KMS-11 (cell line): ENCODE measurements at regions not wholly inside any gene's neighbourhood (a gene's known extent, or its start where the extent isn't known, plus 50 kb on each side); places are given as distances from the start of the nearest gene placed in this dataset.

Source experiments
- H2AFZ ChIP-seq: fragments of 200-600 bp; sonication (generic); 2 replicates; pipeline ENCODE4 v1.6.1; 2016; ENCODE audit warnings: antibody characterized with exemption, mixed run types, low read depth
- H3K27ac ChIP-seq: fragments of 200-600 bp; sonication (generic); 2 replicates; pipeline ENCODE4 v1.6.1; 2016; ENCODE audit warnings: mild to moderate bottlenecking, mixed run types
- H3K27me3 ChIP-seq: fragments of 200-600 bp; sonication (generic); 2 replicates; pipeline ENCODE4 v1.6.1; 2017; ENCODE audit warnings: mild to moderate bottlenecking, low read depth, mixed run types, moderate library complexity; ENCODE audit not compliant: insufficient read depth
- H3K36me3 ChIP-seq: fragments of 200-600 bp; sonication (generic); 2 replicates; pipeline ENCODE4 v1.6.1; 2017; ENCODE audit warnings: mild to moderate bottlenecking, mixed run types; ENCODE audit not compliant: insufficient read depth
- H3K4me1 ChIP-seq: fragments of 200-600 bp; sonication (generic); 2 replicates; pipeline ENCODE4 v1.6.1; 2016; ENCODE audit warnings: mild to moderate bottlenecking, low read depth, mixed run types; ENCODE audit not compliant: poor library complexity, severe bottlenecking
- H3K4me2 ChIP-seq: fragments of 200-600 bp; sonication (generic); 2 replicates; pipeline ENCODE4 v1.7.0; 2016; ENCODE audit warnings: mild to moderate bottlenecking, mixed run types
- H3K4me3 ChIP-seq: fragments of 200-600 bp; sonication (generic); IDR thresholded peaks from 2 replicates; pipeline ENCODE4 v1.6.1; 2017; ENCODE audit warnings: low read depth, low read length, mixed read lengths; ENCODE audit not compliant: insufficient read depth
- H3K79me2 ChIP-seq: fragments of 200-600 bp; sonication (generic); 2 replicates; pipeline ENCODE4 v1.6.1; 2016; ENCODE audit warnings: low read depth, mixed run types; ENCODE audit not compliant: insufficient read depth
- H3K9ac ChIP-seq: fragments of 200-600 bp; sonication (generic); 2 replicates; pipeline ENCODE4 v1.6.1; 2016; ENCODE audit warnings: mild to moderate bottlenecking, mixed run types
- H4K20me1 ChIP-seq: fragments of 200-600 bp; sonication (generic); 2 replicates; pipeline ENCODE4 v1.6.1; 2016; ENCODE audit warnings: mild to moderate bottlenecking, mixed run types; ENCODE audit not compliant: insufficient read depth
- TF ChIP-seq, protein P1 (sequence below): fragments of 200-600 bp; sonication (generic); conservative IDR thresholded peaks from 2 replicates; pipeline ENCODE4 v1.6.1; 2017; ENCODE audit warnings: low read depth, mild to moderate bottlenecking, antibody characterized with exemption, low read length, moderate library complexity, mixed read lengths

DNA sequence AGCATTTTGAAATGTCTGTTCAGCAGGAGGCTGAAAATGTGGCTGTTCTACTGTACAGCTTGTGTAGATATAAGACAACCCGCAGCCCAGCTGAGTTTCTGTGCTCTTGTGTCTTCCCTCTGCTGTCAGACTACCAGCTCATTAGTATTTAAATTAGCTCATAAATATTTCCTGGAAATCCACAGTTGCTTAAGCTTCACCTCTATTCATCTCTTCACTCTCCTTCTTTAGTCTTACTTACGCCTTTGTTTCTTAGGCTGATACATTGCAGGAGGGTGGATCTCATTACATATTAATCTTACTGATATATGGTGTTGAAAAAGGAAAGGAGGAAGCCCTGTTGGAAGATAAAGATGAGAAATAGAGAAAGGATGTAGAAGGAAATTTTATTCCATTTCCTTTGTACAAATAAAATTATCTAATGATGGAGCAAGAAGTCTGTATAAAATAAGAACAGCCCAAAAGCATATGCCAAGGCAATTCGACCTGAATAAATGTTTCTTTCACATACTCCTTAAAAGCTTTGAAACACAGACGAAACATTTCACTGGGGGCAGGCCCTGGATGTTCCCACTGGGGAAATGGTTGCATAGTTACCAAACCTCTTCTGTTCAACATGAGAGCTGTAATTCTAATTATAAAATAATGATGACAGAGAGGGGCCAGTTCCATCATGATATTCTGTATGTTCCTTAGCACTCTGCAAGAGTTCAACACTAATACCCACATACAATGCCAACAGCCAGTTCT is 111.8 kb upstream of the APC start:
- Histone ChIP-seq H3K36me3 (no peaks in the 10 kb centered on the region), H3K27ac (no peak overlapping the region), H3K79me2 (no peaks in the 10 kb centered on the region), H2AFZ (no peak overlapping the region), H3K9ac (no peak overlapping the region), H3K4me3 (no peak overlapping the region), H3K27me3 (no peaks in the 10 kb centered on the region), H3K4me2 (no peak overlapping the region), H3K4me1 (peaks cover 18% of the 10 kb centered on the region), H4K20me1 (no peaks in the 10 kb centered on the region)
- TF ChIP-seq, protein P1, sequence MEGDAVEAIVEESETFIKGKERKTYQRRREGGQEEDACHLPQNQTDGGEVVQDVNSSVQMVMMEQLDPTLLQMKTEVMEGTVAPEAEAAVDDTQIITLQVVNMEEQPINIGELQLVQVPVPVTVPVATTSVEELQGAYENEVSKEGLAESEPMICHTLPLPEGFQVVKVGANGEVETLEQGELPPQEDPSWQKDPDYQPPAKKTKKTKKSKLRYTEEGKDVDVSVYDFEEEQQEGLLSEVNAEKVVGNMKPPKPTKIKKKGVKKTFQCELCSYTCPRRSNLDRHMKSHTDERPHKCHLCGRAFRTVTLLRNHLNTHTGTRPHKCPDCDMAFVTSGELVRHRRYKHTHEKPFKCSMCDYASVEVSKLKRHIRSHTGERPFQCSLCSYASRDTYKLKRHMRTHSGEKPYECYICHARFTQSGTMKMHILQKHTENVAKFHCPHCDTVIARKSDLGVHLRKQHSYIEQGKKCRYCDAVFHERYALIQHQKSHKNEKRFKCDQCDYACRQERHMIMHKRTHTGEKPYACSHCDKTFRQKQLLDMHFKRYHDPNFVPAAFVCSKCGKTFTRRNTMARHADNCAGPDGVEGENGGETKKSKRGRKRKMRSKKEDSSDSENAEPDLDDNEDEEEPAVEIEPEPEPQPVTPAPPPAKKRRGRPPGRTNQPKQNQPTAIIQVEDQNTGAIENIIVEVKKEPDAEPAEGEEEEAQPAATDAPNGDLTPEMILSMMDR: no peak

DNA sequence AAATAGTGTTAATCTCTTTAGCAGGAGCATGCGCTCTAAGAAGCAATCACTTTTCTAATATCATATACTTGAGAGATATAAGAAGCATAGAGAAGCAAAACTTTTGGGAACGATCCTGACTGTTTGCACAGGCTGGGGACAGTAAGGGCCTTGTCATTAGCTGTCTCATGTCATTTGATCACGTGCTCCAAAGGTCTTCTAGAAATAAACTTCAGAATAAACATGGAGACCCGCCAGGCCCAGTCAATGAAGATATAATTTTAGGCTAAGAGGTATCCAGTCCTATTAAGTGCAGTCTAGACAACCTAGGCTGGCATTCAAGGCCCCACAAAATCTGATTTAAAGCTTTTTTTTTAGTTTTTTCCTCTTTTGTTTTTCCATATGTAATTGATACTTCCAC is 111.0 kb upstream of the APC start:
- Histone ChIP-seq H3K4me2 (no peak overlapping the region), H3K27ac (no peak overlapping the region), H3K27me3 (no peaks in the 10 kb centered on the region), H3K4me3 (no peak overlapping the region), H3K36me3 (no peaks in the 10 kb centered on the region), H3K79me2 (no peaks in the 10 kb centered on the region), H3K9ac (no peak overlapping the region), H2AFZ (no peak overlapping the region), H4K20me1 (no peaks in the 10 kb centered on the region), H3K4me1 (peaks cover 18% of the 10 kb centered on the region)
- TF ChIP-seq, protein P1: no peak

DNA sequence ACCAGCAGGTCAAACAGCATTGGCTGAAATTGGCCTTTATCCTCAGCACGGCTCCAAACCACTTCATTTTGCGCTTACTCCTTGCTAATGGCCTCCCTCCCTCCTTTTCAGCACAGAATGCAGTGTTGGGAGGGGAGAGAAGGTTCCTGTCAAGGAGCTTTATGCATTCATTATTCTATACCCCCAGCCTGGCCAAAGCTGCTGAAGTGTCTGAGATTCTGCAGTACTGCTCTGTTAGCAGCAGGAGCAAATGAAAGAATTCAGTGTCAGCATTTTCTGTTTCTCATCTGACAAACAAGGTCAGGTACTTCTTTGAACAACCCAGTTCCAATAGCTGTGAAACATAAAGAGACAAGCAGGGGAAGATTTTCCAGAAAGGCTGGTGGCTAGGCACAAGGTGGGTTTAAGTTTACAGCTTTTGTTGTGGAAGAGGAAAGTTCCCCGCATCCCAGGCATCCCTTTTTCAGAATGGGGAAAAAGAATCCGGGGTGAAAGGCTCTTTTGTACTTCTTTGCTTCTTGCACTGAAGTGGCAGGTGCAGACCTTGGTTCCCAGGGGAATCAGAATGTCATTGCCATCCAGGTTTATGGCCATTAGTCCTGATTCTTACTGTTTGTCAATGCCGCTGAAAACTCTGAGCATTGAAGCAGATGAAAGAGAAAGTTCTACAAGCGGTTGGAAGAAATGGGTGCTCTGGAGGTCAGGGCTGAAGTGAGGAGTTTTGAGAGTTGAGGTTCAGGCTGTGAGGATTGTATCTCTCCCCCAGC is 109.3 kb upstream of the APC start:
- Histone ChIP-seq H3K27ac (peak overlapping the region; percentile 8; the same call in 1 of the 2 replicates), H3K4me2 (peak overlapping the region; percentile 70), H3K27me3 (no peaks in the 10 kb centered on the region), H4K20me1 (no peaks in the 10 kb centered on the region), H3K4me3 (no peak overlapping the region), H2AFZ (peak overlapping the region; percentile 55), H3K4me1 (peaks cover 18% of the 10 kb centered on the region), H3K36me3 (no peaks in the 10 kb centered on the region), H3K79me2 (no peaks in the 10 kb centered on the region), H3K9ac (no peak overlapping the region)
- TF ChIP-seq, protein P1: no peak

DNA sequence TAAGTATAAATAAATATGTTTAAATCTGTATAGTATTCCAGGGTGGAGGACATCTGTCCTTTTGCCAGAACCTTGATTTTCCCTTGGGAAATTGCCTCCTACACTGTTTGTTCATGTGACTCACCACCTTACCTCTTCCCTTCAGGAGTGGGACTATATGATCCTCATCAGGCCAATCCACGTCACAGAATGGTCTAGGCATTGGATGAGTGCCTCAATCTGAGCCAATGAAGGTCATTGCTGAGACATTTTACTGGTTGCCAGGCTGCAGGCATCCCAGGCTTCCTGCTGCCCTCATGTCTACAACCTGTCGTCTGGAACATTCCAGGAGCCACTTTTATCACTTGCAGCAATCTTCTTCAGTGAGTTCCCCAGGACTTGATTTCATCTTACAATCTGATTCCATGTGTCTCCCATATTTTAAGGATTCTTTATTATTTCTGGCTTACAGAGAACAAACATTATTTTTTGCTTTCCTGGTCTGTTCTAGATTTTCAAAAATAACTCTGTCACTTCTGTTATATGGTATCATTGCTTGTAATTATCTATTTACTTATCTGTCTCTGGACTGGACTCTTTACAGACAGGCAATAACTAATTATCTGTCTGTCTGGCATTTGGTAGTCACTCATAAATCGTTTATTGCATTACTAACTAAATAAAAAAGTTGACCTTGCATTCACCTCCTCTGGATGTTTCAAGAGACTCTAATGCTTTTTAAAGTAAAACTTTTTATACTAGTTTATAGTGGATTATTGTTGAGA is 107.3 kb upstream of the APC start:
- Histone ChIP-seq H2AFZ (no peak overlapping the region), H3K4me2 (no peak overlapping the region), H3K27ac (no peak overlapping the region), H3K27me3 (no peaks in the 10 kb centered on the region), H3K4me3 (no peak overlapping the region), H3K4me1 (peaks cover 18% of the 10 kb centered on the region), H3K9ac (no peak overlapping the region), H3K36me3 (no peaks in the 10 kb centered on the region), H3K79me2 (no peaks in the 10 kb centered on the region), H4K20me1 (no peaks in the 10 kb centered on the region)
- TF ChIP-seq, protein P1: no peak
